SK-N-SH treated with all-trans-retinoic acid at 6 μM for 48 hours (cell line): ENCODE measurements at regions not wholly inside any gene's neighbourhood (a gene's known extent, or its start where the extent isn't known, plus 50 kb on each side); places are given as distances from the start of the nearest gene placed in this dataset.

Experiments used
- ARNTL ChIP-seq: fragments of 450-650 bp; formaldehyde crosslinking; IDR thresholded peaks from 2 replicates; pipeline ENCODE4 v1.5.0; 2020; ENCODE audit warnings: low read depth, mild to moderate bottlenecking, moderate library complexity, borderline replicate concordance
- CSRNP3 ChIP-seq: fragments of 250-450 bp; sonication (Bioruptor Pico); IDR thresholded peaks from 2 replicates; pipeline ENCODE4 v1.5.1; 2021; ENCODE audit warnings: mild to moderate bottlenecking, moderate library complexity
- RARB ChIP-seq: fragments of 250-450 bp; sonication (Bioruptor Pico); IDR thresholded peaks from 2 replicates; pipeline ENCODE4 v1.8.0; 2021; ENCODE audit warnings: mild to moderate bottlenecking, moderate library complexity
- TF ChIP-seq, protein P1 (sequence below): fragments of 250-450 bp; sonication (Bioruptor Pico); IDR thresholded peaks from 2 replicates; pipeline ENCODE4 v1.8.0; 2020; ENCODE audit warnings: mild to moderate bottlenecking, moderate library complexity, borderline replicate concordance
- TF ChIP-seq, protein P2 (sequence below): fragments of 250-450 bp; sonication (Bioruptor Pico); IDR thresholded peaks from 2 replicates; pipeline ENCODE4 v1.5.1; 2020; ENCODE audit warnings: low read depth, mild to moderate bottlenecking, moderate library complexity

GRCh38 chr3:107973961-107974360 is 116.9 kb downstream of the CD47 start:
- TF ChIP-seq RARB (CRISPR knock-in tag), result no peak
- no peak for TF ChIP-seq ARNTL (CRISPR knock-in tag)
- TF ChIP-seq, protein P1, sequence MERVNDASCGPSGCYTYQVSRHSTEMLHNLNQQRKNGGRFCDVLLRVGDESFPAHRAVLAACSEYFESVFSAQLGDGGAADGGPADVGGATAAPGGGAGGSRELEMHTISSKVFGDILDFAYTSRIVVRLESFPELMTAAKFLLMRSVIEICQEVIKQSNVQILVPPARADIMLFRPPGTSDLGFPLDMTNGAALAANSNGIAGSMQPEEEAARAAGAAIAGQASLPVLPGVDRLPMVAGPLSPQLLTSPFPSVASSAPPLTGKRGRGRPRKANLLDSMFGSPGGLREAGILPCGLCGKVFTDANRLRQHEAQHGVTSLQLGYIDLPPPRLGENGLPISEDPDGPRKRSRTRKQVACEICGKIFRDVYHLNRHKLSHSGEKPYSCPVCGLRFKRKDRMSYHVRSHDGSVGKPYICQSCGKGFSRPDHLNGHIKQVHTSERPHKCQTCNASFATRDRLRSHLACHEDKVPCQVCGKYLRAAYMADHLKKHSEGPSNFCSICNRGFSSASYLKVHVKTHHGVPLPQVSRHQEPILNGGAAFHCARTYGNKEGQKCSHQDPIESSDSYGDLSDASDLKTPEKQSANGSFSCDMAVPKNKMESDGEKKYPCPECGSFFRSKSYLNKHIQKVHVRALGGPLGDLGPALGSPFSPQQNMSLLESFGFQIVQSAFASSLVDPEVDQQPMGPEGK (CRISPR knock-in tag), result no peak
- TF ChIP-seq, protein P2, sequence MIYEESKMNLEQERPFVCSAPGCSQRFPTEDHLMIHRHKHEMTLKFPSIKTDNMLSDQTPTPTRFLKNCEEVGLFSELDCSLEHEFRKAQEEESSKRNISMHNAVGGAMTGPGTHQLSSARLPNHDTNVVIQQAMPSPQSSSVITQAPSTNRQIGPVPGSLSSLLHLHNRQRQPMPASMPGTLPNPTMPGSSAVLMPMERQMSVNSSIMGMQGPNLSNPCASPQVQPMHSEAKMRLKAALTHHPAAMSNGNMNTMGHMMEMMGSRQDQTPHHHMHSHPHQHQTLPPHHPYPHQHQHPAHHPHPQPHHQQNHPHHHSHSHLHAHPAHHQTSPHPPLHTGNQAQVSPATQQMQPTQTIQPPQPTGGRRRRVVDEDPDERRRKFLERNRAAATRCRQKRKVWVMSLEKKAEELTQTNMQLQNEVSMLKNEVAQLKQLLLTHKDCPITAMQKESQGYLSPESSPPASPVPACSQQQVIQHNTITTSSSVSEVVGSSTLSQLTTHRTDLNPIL (CRISPR knock-in tag), result no peak
- TF ChIP-seq CSRNP3, result no peak
